ENCODE measurements at regions not wholly inside any gene's neighbourhood (a gene's known extent, or its start where the extent isn't known, plus 50 kb on each side); places are given as distances from the start of the nearest gene placed in this dataset.

- no peak for TF ChIP-seq CTCF (IDR thresholded peaks at IDR 0.05; ENCODE audit: extremely low read depth in 1 of 2, insufficient read depth in 1 of 2, low read depth in 1 of 2, low read length in 2 of 2)
- TF ChIP-seq POLR2AphosphoS5 (IDR thresholded peaks at IDR 0.05; ENCODE audit: insufficient read depth, low read depth, low read length): no peak
- TF ChIP-seq EZH2 (IDR thresholded peaks at IDR 0.05; ENCODE audit: borderline replicate concordance, low read depth, low read length, severe bottlenecking): no peak
- TF ChIP-seq POLR2A (IDR thresholded peaks at IDR 0.05; ENCODE audit: low read depth, low read length): no peak
- no peak for TF ChIP-seq JUN (IDR thresholded peaks at IDR 0.05; ENCODE audit: borderline replicate concordance, insufficient read depth, insufficient read length, low read depth)
- no peak for TF ChIP-seq MAX (IDR thresholded peaks at IDR 0.05; ENCODE audit: insufficient read depth, insufficient read length)
- no peak for TF ChIP-seq GATA2 (IDR thresholded peaks at IDR 0.05; ENCODE audit: insufficient read depth, insufficient read length, low read depth, low read length)
- no peak for TF ChIP-seq MYC (IDR thresholded peaks at IDR 0.05; ENCODE audit: low read depth, low read length)
- no peak for TF ChIP-seq FOS (IDR thresholded peaks at IDR 0.05; ENCODE audit: borderline replicate concordance, insufficient read depth, low read length)
Measured at GRCh38 chr14:26023967-26024366, 573.9 kb downstream of the NOVA1 start.
